Stimulated activated CD4-positive, alpha-beta T cell treated with anti-CD3 and anti-CD28 coated beads, Interleukin-12 subunit alpha, Interleukin-12 subunit beta, amount 100 ng/mL, for 4 hours (primary cell): ENCODE measurements at regions not wholly inside any gene's neighbourhood (a gene's known extent, or its start where the extent isn't known, plus 50 kb on each side); places are given as distances from the start of the nearest gene placed in this dataset.
"Not testable (repeated sequence)": the region's sequence is repeated elsewhere in the genome, so short reads cannot be mapped to it uniquely, and the experiment has no call there.

ENCODE experiments used
- DNase-seq: peaks from one replicate; pipeline ENCODE4 v3.0.0-alpha.2; 2020

DNA sequence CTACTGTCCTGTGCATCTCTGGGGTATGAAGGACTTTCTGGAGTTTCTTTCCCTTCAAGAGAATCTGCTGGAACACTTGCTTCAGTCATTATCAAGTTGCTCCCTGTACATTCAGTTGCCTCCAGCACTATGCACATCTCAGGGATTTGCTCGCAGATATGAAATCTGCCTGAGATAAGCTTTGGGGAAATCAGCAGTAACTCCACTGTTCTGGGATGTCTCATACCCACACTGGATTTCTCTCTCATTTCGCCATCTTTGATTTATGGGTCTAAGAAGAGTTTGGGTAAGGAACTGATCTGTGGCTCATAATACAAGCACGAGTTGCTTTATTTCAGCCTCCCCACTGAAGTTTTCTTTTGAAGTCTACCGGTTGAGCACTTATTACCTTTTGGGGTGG lies 585.6 kb downstream of the PSAT1 start:
- DNase-seq: no peak

DNA sequence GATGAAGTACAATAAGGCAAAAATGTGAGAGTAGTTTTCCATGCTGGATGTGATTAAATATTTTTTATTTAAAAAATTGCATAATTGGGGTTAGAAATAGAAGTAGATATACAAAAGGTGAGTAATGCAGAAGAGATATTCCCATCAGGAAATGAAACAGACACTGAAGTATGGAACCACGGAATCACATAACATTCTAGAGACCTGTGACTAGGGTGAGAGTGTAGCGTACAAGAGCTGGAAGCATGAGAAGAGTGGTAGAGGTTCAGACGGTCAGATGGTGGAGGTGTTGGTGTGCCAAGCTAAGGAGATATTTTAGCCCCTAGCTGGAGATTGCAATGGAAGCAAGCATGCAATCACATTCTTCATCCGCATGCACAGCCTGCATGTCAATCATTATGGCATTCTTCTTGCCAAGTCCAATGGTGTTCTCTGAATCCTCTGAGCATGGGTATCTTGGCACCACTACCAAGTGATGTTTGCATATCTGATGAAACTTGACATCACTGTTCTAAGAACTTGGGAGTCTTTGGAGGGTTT lies 587.8 kb downstream of the PSAT1 start:
- DNase-seq: no peak

DNA sequence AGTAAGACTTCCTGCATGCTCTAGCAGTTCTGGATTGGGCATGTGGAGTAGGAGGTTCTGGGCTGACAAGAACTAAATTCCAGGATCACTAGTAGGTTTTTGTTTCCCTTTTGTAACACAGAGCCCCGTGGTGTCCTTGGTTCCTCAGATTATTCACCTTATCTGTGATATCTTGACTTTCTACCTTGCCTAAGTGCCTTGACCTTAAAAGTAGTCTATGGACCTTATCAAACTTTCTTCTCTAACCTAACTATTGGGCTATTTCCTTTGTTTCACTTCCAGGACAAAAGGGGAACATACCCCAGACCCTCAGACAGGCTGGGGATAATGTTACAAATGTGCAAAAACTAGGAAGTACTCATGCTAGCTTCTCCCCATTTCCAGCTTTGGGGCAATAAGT lies 595.3 kb downstream of the PSAT1 start:
- DNase-seq: no peak

DNA sequence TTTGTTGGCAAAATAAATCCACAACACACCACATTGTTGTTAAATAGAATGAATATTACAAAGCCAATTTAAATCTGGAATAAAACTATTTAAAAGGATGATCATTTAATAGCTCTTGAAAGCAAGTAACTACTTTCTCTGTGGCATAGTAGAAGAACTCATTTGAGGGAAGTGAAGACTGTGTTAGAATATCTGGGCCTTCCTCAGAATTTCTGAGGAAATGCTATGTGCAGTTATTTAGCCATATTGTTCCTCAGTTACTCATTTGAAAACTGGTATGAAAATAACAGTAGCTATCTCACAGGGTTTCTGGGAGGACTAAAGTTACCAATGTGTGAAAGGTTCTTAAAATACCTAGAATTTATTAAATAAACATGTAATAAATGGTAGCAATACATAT lies 595.8 kb downstream of the PSAT1 start:
- no peak for DNase-seq

DNA sequence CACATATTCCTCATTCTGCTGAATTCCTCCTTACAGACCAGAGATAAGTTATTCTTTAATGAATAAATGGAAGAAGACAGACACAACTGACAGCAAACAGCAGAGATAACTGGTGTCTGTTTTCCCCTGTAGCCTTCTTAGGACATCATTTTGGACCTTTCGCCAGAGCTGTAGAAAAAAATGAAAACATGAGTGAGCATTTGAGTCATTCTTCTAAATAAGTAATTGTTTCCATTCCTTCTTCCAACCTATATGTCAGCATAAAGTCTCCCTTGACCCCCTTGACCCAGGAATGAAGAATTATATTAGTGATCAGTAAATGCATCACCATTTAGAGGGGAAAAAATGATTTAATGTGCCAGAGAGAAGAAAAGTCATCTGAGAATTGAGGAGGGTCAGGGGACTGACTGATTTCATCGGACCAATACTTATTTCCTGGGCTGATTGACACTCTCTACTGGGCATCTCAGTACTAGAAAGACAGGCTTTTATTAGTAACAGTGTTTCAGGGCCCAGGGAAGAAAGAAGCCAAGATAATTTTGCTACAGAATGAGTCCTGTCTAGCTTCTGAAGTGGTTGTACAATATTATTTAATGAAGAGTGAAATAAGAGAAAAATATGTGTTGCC lies 597.0 kb downstream of the PSAT1 start:
- DNase-seq: no peak

DNA sequence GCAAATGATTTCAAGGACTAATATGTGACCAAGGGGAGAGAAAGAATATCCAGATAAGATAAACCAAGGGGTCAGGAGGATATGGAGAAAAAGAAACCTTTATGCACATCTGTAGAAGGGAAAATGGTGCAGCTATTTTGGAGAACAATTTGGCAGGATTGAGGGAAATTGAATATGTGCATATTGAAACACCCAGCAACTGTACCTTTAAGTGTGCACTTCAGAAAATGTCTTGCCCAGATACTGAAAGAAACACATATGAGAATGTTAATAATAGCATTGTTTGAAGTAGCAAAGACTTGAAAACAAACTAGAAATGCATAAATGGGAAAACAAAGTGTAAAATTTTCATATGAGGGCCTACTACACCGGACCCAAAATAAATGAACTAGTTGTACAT lies 599.6 kb downstream of the PSAT1 start:
- DNase-seq: no peak

DNA sequence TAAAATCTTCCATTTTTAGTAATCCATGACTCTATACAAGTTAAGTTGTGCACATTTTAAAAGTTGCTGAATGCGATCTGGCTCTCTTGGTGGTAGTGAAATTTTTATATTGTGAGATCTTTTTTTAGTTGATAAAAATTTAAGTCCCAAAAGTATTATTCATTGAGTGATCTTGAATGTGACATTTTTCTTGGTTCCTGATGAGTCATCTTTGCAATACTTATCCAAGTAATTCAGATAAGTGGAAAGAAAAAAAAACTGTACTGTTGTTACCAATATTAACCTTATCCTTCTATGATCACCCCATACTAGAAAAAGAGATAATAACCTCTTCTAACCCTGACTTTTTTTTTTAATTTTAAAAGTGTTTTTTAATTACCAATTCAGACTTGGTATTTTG lies 601.3 kb downstream of the PSAT1 start:
- DNase-seq: no peak

DNA sequence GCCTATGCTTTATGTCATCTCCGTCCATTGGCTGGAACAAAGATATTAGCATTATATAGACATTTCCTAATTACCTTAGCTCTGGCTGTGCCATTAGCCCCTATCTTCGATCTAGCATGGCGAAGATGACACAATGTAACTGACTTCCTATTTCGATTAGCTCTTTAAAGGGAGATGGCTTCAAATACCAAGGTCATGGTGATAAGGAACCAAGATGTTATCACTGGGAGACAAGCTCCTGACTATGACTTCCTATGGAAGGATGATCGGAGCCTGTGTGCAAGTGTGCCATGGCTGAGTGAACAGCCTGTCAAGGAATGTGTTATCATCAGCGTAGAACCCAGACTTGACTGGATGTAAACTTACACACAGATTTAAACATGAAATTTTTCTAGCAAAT lies 602.1 kb downstream of the PSAT1 start:
- no peak for DNase-seq

DNA sequence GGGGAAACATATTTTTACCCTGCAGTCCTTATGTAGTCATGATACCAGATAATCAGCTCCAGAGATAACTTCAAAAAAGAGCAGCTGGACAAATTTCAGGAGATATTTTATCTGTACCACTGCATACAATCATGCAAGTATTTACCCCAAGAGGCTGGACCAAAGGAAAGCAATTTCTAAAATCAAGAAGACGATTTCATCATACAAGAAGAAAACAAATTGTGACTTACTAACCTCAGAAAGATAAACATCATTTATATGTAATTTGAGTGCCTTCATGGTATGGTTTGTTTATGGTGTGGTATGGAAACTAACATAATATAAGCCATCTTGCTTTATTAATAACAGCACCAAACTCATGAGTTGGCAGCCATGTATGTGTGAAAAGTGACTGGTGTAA lies 603.6 kb downstream of the PSAT1 start:
- no peak for DNase-seq

DNA sequence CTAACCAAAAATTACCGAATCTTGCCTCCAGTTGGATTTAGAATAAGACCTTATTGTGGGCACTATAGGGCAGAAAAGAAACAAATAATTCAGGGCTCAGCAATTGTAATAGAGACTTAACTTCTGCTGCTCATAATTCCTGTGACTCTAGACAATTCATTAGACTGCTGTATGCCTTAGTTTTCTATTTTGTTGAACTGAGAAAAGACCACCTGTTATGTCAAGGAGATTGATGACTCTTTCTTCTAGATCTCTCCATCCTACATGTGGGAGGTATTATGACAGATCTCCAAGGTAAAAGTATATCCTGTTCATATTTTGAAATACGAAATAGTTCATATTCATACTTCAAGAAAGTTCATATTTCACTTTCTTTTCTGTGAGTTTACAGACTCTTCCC lies 605.1 kb downstream of the PSAT1 start:
- DNase-seq: no peak

DNA sequence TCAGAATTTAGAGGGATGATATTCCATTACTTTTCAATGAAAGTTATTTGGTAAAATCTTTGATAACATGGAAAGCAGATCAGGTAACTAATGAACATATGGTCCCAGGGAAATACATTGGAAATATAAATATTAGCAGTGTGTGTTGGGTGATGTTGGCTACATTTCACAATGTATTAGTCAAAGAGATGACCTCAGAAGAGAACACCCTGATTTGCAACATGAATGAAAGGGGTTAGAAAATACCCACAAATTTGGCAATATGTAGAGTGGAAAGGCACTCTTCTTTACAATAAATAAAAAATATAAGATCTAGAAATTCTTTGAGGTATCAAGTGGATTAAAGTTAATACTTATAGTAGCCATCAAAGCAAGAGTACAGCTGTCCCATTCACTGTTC lies 606.7 kb downstream of the PSAT1 start:
- DNase-seq: no peak

DNA sequence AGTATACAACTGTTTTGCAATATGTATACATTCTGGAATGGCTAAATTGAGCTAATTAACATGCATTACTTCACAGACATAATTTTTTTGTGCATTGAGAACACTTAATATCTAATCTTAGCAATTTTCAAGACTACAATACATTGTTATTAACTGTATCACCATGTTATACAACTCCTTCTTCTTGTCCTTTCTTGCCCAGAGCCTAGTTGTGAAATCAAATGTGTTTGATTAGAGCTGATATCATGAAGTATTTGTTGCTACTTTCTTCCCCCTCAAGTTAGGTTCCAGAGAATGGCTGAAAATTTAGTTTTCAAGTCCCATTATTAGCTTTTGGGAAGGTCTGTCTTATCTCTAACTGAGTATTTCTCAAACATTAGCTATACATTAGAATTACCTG lies 607.8 kb downstream of the PSAT1 start:
- DNase-seq: no peak

DNA sequence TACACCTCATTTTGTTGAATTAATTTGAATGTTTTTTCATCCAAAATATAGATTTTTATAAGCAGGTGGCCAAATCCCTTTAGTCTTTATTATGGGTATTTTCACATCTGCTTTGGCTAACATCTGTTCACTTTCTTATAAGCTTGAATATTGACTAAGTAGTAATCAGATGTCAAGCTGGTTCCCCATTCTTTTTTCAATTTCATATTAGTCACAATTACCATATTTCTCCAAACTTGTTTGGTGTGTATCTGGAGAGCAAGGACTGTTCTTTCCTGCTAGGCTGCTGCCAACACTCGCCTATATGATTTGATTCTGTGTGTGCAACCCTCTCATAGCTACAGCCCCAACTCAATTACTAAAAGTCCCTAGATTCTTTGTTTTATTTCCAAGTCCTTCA lies 608.5 kb downstream of the PSAT1 start:
- no peak for DNase-seq

DNA sequence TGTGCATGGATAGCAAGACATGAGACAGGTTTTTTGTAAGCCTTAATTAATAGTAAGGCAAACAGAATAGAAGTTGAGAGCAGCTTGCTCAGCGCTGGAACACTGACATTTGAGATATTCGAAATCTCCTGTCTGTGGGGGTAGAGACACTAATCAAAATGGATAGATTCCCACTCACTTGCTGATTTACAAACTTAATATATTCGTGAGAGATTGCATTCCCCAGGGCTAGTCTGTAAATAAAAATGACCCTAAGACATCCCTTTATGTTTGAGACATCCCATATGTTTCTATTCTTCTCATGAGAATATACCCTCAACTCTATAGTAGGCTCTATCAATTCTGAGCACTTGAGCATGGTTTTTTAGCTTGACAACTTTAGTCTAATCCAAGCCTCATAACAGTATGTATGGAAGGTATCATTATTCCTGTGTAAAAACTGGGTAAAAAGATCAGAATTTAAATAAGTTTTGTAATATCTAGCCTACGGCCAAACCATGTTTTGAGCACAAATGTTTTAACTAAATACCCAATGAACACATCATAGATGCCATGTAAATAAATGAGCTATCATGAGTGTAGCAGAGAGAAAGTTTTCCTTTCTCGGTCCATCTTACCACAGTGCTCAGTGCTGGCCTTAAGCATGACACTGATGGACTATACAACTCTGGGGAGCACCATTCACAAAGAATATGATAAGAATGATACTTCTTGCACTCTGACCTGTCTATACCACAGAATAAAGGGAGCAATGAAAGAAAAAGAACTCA lies 609.2 kb downstream of the PSAT1 start:
- no peak for DNase-seq

DNA sequence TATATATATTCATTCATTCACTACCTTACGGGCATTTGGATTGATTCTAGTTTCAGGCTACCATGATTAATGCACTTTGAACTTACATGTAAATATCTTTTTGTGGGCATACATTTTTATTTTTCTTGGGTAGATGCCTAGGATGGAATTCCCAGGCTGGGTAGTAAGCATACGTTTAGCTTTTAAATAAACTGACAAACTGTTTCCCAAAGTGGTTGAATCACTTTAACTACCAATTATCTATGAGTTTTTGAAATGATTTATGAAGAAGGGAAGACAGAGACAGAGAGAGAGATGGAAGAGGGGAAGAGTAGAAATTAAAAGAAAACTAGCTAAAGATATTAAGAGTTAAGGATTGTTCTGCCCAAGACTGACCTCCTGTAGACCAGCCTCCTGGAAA lies 612.6 kb downstream of the PSAT1 start:
- DNase-seq: no peak

DNA sequence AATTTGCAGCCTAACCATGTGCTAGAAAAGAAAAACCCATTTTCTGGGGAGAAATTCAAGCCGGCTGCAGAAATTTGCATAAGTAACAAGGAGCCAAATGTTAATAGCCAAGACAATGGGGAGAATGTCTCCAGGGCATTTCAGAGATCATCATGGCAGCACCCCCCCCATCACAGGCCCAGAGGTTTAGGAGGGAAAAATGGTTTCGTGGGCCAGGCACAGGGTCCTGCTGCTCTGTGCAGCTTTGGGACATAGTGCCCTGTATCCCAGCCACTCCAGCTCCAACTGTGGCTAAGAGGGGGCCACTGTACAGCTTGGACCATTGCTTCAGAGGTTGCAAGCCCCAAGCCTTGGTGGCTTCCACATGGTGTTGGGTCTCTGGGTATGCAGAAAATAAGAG lies 620.0 kb downstream of the PSAT1 start:
- DNase-seq: not testable (repeated sequence)

DNA sequence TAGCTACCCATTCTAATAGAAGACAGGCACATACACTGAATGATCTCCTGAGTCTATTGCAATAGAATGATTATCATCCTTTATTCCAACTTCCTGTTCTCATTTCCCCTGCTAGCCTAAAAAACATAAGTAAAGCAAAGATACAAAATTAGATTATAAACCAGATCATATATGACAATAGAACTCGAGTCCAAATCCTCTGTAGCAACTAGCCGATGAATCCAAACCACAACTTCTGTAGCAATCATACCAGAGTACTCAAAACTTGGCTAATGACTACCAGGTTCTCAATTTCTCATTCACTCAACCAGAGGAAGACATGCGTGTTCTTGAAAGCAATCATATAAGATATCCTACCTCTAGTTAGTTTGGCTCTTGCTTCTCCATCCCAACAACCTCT lies 622.1 kb downstream of the PSAT1 start:
- no peak for DNase-seq

DNA sequence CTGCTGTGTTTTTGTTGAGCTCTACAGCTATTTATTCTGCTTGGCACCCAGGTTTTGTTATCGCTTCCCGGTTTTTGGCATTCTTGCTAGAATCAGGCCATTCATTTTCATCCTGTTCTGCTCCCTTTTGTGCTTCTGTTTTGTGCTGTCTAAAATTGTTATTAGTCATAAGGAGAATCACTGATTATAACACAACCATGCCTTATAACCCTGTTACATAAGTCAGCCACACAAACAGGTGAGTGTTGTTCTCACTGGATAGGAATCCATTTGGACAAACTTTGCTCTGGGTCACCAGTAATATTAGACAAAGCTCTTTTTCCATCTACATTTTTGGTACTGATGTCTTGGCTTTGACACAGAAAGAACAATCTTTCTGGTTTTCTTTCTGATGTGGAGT lies 622.8 kb downstream of the PSAT1 start:
- no peak for DNase-seq

DNA sequence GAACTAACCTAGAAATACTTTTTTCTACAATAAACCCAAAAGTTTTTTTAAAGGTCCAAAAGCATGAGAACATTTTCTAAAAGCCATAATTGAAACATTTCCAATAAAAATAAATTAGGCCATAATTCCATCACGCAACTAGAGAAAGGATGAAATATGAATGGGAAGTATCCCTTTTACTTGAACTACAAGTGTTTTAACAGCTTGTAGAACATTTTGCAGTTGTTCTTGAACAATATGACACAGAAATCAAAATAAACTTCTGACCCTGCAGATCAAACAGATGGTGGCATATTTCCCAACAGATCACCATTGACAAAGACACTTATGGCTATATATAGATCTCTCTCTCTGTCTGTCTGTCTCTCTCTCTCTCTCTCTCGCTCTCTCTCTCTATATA lies 624.4 kb downstream of the PSAT1 start:
- no peak for DNase-seq

DNA sequence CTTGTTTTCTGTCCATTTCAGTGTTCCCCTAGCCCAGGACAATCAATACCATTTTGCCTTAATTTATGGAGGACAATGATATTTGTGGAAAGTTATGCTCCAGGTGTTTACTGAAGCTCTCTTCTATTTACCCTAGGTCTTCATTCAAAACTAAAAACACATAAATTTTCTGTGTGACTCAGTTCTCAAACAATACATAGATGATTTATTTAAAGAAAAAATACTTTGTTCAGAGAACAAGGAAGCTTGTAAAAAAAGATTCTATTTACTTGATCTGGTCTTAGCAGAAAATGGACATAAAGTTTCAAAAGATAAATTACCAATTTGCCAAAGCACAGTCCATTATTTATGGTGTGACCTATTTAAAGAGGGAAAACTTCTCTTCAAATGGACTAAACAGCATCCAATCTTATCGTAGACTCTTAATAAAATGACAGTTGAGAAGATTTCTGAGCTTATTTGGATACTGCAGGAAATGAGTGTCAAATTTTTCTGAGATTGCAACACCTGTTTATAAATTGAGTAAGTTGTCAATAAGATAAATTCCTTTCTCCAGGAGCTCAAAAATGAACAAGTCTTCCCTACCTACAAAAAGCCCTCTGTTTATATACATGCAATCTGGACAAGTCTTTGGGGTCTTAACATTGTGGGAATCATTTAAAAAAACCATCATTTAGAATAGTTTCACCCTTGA lies 627.2 kb downstream of the PSAT1 start:
- no peak for DNase-seq

DNA sequence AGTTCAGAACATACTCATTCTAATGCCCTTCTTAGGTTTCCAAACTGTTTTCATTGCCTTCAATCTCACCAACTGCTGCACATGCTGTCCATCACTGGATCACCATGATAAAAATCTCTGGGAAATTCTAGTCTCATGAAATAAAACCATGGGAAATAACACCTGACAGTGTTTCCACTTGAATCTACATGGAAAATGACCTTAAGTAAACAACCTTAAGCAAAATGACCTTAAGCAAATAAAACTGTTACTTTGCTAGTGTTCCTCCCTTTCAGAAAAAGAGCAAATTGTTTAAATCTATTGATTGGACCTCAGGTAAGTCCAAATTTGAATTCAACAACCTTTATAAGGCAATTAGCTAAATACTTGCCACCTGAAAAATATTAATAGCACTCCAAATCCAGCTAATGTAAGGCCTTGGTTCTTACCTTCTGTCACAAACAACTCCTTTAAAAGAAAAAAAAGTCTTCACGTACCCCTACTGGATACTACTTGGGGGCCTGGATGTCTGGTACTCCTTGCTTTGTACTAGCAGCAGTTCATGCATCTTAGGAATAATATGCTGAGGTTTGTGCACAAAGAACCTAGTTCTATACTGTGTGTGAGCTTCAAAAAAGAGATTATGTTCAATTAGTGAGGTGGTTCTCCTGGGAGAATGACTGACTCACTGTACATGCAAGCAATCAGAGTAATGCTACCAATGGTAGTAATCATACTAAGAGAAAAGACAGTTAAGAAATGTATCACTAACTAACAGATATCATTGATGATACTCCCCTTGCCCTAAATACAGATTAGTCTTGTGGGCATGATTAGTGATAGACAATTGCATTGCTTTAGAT lies 630.4 kb downstream of the PSAT1 start:
- no peak for DNase-seq

DNA sequence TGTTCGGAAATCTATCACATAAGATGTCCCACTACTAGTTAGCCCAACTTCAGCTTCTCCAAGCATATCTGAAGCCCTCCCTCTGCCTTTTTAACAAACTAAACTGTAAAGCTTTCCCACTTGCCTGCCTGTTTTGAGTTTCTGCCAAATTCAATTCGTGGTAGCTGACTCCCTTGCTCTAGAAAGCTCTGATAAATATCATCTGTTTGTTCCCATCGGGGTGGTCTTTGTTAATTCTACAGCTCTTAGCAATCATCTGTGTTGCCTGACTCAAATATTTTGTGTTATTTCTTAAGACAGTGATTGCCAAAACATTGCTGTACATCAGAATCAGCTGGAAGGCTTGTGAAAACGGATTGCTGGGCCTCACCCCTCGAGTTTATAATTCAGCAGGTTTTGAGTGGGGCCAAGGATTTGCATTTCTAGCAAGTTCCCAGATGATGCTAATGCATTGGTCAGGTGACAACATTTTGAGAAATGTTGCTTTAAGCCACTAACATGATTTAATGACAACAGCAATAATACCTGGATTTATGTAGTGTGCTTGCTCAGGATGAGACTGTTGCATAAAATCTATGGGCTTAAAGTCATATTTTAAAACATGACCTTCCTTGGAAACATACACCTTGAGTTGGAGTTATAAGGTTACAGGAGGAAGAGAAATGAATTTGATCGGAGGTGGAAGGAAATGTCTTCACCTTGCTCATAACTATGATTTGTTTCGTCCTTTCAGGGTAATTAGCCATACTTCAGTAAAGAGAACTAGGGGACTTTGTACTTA lies 631.9 kb downstream of the PSAT1 start:
- DNase-seq: no peak
